Stimulated activated CD8-positive, alpha-beta memory T cell treated with anti-CD3 and anti-CD28 coated beads, Interleukin-15, amount 100 ng/mL, for 1 hour (primary cell): ENCODE measurements at regions not wholly inside any gene's neighbourhood (a gene's known extent, or its start where the extent isn't known, plus 50 kb on each side); places are given as distances from the start of the nearest gene placed in this dataset.

ENCODE experiments used
- DNase-seq: peaks from one replicate; pipeline ENCODE4 v3.0.0-alpha.2; 2020; ENCODE audit warnings: low read depth

DNA sequence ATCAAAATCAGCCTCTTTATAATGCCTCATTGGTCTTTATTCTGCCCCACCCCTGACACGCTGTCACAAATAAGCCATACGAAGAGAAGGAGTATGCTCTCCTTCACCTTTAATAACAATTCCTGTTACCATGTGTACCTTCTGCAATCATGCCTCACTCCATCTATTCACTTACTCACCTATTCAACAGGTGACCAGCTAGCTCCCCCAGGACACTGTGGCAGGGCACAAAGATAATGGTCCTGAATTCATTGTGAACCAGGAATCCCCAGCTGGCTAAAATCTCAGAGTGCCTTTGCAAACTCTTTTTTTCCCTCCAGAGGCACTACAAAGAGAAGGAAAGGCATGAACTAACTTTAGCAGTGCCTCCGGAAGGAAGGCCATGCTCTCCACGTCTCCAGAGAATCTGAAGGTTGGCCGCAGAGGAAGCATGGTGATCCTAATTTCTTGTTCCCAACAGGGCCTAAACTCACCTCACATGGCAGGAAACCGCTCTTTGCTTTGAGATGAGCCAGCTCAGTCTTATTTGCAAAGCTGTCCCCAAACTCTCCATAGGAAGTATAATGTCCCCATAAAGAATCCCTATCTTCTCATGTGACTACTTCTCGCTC, 590.3 kb downstream of the BUD13 start:
- DNase-seq: no peak

DNA sequence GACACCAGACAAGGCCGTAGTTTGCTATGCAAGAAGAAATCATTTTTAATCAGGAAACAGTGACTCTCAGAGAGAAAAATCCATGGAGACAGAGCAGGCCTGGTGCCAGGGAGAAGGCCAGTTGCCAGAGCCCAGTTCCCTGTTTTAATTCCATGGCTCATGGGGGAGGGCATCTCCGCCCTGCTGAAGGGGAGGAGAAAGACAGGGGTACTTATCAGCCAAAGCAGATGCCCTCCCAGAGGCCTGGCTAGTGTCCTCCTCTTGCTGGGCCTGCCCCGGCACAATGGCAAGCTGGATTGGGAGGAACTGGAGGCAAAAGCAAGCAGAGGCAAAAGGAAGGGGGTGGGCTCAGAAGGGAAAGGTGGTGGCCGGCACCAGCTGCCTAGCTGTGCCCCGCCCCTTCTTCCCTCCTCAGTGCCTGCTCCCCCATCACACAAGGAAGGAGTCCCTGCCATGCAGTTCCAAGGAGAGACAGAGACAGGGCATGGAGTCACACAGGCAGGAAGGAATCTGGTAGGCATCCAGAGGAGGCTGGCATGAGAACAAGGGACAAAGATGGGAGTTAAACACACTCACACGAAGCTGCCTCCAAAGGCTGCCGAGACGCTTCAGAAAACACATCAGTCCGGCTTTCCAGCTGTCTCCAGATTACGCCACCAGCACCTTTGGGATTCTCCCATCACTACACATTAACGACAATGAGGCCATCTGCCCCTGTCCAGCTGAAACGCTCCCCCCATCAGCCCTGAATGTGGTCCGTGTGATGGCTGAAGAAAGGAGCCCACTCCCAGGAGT, 591.8 kb downstream of the BUD13 start:
- DNase-seq: no peak

DNA sequence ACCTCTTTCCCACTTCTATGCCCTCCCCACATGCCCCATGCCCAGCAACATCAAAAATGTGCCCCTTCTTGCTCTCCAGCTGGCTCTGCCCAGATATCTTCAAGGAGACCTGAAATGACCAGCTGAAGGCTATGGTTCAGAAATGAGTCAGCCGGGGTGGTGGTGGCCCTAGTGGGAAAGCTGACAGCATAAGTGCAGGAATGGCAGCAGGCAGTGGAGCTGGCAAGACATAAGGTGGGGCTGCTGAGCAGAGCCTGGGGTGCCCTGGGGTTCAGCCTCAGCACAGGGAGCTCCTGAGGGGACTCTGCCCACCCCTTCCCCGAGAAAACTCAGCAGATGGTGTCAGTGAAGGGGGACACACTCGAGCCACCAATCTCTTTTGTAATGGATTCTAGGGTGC, 593.4 kb downstream of the BUD13 start:
- no peak for DNase-seq

DNA sequence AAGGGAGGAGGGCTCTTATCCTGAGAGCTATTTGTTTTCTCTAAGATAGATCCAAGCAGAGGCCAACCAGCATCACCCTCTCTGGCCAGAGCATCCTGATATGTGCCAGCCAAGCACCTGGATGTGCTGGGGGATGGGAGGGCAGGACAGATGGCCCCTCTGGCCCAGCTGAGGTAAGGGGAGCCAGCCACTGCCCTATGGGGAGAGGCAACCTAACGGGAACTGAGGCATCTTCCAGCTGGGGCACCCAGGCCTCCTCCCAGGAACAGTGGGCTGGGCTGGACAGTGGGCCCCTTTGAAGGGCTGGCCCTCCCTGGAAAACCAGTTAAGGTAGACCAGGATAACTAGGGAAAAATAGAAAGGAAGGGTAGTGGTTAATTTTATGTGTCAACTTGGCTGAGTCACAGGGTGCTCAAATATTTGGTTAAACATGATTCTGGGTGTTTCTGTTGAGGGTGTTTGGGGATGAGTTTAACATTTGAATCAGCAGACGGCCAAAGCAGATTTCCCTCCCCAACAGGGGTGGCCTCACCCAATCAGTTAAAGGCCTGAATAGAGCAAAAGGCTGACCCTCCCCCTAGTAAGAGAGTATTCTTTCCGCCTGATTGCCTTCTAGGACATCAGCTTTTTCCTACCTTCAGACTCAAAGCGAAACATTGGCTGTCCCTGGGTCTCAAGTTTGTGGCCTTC, 595.1 kb downstream of the BUD13 start:
- DNase-seq: no peak

DNA sequence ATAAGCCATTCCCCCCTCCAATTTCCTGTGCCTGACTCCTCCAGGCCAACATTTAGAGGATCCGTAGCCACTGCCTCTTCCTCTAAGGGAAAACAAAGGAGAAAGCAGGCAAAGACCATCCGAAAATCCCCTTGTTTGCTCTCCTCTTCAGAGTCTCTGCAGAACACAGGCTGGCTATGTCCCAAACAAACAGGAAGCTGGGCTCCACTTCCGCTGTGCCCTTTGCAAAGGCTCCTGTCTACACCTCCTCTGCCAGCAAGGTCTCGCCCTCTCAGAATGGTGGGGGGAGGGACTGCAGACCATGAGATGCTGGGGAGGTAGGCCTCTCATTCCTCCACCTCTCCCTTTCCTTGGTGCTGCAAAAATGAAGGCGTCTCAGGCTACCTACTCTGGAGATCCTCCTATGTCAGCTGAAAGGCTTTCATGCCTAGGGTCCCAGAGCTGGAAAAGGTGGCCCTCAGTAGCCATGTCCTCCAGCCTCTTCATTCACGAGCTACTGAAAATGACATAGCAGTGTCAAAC, 596.2 kb downstream of the BUD13 start:
- DNase-seq: no peak

DNA sequence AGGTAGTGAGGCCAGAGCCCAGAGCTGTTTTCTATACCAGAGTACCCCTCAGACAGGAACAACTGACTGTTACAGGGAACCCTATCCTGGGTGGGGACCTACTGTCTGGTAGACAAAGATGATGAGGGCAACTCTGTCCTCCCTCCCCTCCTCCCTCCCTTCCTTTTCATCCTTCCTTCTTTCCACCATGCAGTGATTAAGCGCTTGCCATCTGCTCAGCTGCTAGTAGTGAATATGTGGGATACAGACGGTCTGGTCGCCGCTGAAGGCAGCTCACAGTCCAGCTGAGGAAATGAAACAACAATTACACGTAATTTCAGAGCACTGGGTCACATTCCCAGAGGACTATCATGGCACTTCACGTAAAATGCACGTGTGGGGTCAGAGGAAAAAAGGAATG, 597.1 kb downstream of the BUD13 start:
- DNase-seq: no peak

DNA sequence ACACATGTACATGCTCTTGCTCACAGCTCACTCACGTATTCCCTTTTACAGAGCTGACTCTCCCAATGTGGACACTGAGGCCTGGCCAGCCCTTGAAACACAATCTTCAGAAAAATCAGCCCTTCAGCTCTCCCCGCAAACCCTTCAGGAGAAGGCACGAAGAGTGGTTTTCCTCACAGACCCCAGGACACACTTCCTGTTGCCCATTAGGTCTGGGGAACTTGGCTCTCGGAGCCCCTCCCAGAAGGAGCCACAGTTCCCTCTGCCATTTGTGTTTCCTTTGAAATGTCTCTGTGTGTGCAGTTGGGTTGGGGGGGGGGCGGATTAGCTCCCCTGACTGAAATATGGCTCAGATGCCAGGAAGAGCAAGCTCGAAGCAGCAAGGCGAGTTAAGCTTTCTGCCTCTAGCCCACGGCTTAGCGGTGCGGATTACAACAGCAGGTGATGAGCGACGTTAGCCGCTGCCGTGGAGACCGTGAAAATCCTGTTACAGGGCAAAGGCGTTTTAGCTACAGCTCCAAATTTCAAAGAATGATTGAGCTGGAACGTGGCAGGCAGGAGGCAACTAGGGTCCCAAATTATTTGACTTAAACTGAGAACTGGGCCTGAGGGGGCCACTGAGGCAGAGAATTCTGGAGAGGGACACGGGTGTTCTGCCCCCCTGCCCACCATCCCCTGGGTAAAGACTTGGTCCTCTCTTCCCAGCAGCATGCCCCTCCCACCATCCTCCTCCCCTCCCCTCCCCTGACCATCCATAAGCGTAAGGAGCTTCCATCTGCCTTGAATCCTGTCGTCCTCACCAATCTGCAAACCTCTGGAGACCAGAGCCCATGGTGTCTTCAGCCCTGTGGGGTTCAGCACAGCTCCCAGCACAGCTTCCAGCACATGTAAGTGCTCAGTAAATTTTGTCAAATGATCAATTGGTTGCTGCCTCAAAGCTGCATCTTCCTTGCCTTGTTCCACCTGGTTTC, 598.6 kb downstream of the BUD13 start:
- no peak for DNase-seq

DNA sequence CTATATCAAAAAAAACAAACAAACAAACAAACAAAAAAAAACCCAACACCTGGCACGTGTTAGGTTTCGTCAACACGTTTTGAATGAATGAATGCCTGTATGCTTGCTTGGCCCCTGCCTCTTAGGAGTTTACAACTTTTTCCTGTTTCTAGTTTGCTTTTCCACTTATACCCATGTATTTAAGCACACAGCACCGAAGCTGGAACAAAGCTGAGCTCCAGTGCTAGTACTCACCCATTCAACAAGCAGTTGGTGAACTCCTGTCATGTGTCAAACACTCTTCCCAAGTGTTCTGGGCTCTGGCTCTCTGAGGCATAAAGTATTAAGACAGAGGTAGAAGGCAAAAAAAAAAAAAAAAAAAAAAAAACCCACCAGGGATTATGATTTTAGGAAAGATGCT, 599.3 kb downstream of the BUD13 start:
- DNase-seq: no peak

DNA sequence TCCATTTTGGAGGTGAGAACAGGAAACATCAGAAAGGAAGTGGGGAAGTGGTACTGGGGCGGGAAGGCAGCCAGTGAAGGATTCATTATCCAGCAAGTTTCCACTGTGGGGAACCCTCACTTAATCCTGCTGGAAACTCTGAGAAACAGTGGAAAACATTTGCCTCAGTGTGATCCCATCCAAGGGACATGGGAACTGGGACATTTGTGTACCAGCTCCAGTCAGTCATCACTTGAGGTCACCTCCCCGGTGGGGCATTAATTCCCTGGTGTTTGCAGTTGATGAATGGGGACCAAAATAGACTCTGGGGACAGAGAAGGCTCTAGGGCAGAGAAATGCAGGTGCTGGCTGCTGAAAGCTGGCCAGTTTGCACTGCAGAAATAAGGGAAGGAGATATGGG, 599.9 kb downstream of the BUD13 start:
- DNase-seq: no peak

DNA sequence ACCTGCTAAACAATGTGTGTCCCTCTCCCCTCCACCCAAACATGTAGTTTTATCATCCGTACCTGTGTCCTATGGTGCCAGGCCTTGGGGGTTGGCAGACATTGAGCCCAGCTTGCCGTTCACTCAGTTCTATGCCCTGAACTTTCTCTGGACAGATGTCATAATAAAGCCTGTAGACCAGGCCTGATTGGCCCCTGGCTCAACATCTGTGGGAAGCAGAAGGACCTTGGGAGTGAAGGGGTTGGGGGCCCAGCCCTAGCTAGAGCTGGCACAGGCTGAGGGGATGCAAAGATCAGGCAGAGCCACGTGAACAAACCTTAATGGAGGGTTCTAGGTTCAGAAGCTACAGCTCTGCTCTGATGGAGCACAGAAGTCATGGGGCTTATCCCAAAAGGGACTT, 600.6 kb downstream of the BUD13 start:
- DNase-seq: no peak

DNA sequence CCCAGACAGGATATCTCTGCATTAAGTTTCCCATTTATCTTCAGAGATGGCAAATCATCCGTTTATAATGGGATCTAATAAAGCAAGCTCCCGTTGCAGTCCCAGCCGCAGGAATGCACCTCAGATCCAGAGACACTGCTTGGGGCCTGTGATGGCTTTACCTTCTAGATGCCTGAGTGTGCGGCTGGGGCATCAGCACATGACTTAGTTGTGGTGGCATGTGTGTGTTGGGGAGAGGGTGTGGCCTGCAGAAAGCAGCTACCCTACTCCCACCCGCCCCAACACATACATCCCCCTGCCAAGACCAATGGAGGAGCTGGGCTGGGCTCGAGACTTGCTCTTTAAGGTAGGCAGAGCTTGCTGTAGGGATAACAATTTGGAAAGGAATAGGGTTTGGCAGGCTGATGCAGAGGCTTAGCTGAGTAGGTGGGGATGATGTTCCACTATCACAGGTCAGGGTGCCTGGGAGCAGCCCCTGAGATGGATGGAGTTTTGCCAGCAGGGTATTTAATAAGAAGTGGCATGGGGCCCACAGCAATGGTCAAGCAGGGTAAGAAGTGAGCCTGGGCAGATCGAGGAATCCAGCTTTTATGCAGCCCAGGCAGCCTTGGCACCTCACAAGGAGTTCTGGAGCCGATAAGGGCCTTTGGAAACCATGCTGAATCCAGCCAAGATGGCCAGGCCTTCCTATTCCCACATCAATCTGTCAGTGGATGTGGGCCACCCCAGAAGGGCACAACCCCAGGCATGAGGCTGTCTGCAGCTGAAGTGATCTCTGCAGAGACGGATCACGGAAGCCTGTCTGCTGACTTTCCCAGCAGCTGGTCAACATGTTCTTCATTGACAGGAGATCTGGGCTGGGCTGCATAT, 601.3 kb downstream of the BUD13 start:
- DNase-seq: no peak

DNA sequence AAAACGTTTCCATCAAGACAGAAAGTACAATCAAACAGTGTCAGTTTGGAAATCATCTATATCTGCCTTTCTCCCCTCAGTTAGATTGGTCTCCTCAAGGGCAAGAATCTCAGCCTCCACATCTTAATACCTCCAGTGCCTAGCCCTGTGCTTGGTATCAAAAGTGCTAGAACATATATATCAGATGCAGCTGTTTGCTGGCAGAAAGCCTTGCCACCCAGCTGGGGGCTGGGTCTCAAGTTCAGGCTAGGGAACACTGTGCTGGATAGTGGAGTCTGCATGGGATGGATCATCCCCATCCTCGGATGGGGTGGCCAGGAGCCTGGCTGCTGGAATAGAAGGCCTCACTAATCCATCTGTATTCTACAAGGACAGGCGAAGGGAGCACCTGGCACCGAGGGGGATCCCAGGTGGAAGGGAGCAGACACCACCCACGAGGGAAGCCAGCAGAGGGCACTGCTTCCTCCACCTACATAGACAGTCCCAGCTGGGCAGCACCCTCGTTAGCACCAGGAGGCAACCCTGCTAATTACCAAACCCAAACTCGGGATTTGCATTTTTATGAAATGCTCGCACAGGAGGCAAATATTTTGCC, 602.2 kb downstream of the BUD13 start:
- no peak for DNase-seq

DNA sequence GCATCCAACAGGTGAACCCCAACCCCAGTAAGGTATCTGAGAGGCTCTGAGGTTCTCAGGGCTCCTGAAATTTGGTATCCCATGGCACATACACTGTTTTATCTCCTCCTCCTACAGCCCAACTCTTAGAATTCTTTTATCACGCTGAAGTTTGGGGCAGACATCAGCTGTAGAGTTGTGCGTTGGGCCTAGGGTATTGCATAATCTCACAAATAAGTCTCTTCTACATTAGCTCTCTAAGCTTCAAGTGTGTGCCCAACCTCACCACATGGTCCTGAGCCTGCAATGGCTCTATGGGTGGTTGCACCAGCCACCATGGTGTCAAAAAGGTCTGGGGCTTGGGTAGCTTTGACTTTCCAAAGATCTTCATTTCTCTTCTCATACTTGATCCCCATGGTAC, 603.0 kb downstream of the BUD13 start:
- no peak for DNase-seq

DNA sequence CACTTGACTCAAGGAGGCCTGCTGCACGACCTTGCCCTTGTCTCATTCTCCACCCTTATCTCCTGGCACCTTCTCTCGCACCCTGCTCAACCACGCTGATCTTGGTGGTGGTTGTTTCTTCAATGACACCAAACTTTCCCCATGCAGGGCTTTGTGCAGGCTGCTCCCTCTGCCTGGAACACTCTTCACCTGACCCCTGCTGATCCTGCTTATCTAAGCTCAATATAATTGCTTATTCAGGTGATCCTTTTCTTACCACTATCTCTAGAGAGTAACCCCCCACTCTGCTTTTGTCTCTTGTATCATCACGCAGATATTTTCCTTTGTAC, 604.4 kb downstream of the BUD13 start:
- no peak for DNase-seq

DNA sequence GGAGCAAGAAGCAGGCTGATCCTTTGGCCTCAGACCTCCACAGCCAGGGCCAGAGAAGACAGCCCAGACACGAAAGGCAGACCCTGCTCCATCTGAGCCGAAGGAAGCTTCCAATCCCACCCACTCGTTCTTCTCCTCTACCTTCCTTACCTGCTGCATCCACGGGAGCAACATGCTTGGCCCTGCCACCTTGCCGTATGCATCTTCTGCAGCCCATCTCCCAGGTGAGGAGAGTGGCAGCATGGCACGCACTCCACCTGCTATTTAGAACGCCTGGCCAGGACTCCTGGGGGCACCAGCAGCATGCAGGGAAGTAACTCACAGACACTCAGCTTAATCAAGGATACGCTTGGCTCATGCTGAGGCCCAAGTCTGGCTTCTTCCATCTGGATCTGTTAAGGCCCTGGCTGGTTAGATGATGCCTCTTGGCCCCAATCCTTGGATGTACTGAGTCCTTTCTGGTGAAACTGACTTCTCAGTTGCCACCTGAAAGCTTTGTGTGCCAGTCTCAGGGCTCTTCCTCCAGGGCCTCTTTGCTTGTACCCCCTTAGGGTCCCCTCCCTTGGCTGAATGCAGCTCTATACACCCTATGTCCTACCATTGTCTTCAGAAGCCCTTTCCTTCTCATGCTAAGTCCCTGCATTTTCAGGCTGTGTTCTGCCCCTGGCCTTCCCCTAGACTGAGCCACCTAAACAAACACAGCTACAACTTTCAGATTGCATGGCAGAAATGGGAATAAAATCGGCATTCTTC, 604.9 kb downstream of the BUD13 start:
- no peak for DNase-seq

DNA sequence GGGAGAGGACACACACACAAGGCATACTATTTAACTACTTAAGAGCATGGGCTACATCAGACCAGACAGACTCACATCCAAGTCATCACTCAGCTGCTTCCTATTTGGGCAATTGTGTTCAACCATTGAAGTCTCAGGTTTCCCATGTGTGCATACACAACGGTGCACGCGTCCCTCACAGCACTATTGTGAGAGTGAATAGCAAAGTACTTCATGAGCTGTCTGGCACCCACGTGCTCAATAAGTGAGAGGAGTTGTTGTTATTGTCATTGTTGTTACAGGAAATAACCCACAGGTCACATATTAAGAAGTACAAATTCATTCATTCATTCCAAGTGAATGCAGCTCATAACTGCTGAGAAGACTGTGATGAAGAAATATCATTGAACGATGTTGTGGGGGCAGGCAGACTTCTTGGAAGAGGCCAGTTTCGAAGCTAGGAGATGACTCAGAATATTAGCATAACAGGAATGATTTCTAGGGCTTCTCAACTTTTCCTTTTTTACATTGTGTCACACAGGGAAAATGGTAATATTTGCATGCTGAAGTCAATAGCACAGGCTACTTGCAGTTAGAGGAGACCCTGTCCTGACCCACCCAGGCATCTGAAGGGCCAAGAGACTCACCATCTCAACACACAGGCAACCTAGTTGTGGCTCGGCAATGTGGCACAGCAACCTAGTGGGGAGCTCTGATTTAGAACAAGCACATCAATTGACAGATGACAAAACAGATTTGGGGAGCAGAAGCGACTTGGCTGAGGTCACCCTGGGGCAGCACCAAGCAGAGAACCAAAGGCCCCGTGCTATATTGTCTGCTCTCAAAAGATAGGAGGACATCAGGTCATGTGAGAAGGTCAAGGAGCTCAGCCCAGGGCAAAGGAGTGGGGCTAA, 606.0 kb downstream of the BUD13 start:
- DNase-seq: no peak

DNA sequence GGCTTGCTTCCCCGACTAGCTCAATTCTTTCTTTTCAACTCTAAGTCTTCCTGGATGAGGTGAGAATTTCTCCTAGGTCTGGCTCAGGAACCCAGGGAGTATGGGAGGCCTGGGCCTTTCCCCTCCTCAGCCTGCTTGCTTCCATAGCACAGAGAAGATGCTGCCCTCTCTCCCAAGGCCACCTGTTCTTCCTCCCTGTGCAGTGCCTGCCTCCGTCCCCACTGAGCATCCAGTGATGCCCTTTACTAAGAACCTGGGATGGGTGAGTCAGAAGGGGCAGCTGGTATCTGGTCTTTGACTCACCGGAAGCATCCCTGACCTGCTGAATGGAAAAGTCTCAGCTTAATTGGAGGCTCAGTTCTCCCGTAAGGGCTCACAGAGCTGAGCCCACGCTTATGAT, 607.9 kb downstream of the BUD13 start:
- no peak for DNase-seq

DNA sequence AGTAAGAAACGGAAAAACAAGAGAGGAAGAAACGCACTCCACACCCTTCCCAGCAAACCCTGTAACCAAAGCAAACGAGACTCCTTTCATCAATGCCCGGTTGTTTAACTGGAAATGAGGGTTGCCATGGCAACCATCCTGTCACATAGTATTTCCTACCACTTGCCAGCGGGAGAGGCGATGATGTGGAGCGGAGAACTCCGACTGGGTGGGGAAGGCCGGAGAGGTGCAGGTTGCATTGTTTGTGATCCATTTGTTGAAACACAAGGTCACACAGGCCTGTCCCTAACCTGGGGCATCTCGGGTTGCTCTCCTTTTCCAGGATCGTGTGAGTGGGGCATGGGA, 609.9 kb downstream of the BUD13 start:
- DNase-seq: no peak
